ENCODE measurements at regions not wholly inside any gene's neighbourhood (a gene's known extent, or its start where the extent isn't known, plus 50 kb on each side); places are given as distances from the start of the nearest gene placed in this dataset.

DNA sequence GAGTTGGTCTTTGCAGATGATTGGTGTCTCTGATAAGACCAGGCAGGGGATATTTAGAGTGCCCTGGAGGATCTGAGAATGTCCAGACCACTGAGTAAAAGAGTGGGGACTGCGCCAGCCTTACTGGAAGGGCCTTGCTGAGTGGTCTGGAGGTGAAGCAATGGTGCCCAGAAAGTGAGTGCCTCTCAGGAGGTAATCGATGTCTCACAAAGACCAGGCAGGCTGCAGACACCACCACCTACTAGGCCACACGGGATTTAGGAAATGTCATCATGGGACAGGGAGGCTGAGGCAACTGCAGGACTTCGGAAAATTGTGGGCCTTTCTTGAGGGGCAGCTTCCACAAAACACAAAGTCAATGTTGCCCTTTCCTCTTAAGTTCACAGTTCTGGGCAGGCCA lies 57.2 kb upstream of the STEAP1B start:
- Histone ChIP-seq H3K27me3 (replicated peaks; ENCODE audit: control insufficient read depth, insufficient read depth, low read length) (no peaks in the 10 kb centered on the region), H3K4me3 (replicated peaks; ENCODE audit: low read depth, low read length) (no peak overlapping the region), H3K36me3 (ENCODE audit: control insufficient read depth, insufficient read depth, low read length) (no peaks in the 10 kb centered on the region)
- no peak for DNase-seq (ENCODE audit: extremely low read depth, insufficient read length)
- TF ChIP-seq, protein P1, sequence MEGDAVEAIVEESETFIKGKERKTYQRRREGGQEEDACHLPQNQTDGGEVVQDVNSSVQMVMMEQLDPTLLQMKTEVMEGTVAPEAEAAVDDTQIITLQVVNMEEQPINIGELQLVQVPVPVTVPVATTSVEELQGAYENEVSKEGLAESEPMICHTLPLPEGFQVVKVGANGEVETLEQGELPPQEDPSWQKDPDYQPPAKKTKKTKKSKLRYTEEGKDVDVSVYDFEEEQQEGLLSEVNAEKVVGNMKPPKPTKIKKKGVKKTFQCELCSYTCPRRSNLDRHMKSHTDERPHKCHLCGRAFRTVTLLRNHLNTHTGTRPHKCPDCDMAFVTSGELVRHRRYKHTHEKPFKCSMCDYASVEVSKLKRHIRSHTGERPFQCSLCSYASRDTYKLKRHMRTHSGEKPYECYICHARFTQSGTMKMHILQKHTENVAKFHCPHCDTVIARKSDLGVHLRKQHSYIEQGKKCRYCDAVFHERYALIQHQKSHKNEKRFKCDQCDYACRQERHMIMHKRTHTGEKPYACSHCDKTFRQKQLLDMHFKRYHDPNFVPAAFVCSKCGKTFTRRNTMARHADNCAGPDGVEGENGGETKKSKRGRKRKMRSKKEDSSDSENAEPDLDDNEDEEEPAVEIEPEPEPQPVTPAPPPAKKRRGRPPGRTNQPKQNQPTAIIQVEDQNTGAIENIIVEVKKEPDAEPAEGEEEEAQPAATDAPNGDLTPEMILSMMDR (IDR thresholded peaks at IDR 0.05; ENCODE audit: insufficient read depth, low read length, poor library complexity, severe bottlenecking): no peak

DNA sequence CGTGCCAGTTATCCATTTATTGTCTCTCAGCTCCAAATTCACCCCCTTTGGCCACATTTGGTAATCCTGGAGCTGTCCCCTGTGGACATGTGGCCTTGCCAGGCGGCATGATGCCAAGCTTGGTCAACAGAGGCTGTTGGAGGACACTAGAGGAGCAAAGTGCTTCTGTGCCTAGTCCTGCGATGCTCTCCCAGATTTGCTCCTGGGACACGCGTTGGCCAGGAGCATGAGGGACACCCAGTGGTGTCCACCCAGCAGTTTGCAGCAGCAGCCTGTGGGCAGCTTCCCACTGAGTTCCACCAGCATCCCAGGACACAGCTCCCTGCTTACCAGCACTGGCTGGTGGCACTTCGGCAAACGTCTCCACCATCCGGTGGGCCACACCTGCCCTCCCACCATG lies 55.5 kb upstream of the STEAP1B start:
- TF ChIP-seq, protein P1 (IDR thresholded peaks at IDR 0.05; ENCODE audit: insufficient read depth, low read length, poor library complexity, severe bottlenecking): no peak
- Histone ChIP-seq H3K27me3 (replicated peaks; ENCODE audit: control insufficient read depth, insufficient read depth, low read length) (no peaks in the 10 kb centered on the region), H3K36me3 (ENCODE audit: control insufficient read depth, insufficient read depth, low read length) (no peaks in the 10 kb centered on the region), H3K4me3 (replicated peaks; ENCODE audit: low read depth, low read length) (no peak overlapping the region)
- DNase-seq (ENCODE audit: extremely low read depth, insufficient read length): no peak

DNA sequence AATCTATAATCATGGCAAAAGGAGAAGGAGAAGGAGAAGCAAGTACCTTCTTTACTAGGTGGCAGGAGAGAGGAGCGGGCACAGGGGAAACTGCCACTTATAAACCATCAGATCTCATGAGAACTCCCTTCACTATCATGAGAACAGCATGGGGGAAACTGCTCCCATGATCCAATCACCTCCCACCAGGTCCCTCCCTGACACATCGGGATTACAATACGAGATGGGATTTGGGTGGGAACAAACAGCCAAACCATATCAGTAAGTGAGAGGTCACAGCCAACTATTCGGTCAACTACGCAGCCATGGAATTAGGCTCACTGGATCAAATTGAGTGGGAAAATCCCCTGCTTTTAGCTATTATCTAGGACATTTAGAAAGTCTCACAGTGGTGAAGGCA lies 54.2 kb upstream of the STEAP1B start:
- TF ChIP-seq, protein P1 (IDR thresholded peaks at IDR 0.05; ENCODE audit: insufficient read depth, low read length, poor library complexity, severe bottlenecking): no peak
- no peaks in the 10 kb centered on the region; the same call in 1 of the 2 replicates for H3K27me3 ChIP-seq (replicated peaks; ENCODE audit: control insufficient read depth, insufficient read depth, low read length)
- no peak for DNase-seq (ENCODE audit: extremely low read depth, insufficient read length)
- H3K36me3 ChIP-seq (ENCODE audit: control insufficient read depth, insufficient read depth, low read length): no peaks in the 10 kb centered on the region
- no peak overlapping the region for H3K4me3 ChIP-seq (replicated peaks; ENCODE audit: low read depth, low read length)

DNA sequence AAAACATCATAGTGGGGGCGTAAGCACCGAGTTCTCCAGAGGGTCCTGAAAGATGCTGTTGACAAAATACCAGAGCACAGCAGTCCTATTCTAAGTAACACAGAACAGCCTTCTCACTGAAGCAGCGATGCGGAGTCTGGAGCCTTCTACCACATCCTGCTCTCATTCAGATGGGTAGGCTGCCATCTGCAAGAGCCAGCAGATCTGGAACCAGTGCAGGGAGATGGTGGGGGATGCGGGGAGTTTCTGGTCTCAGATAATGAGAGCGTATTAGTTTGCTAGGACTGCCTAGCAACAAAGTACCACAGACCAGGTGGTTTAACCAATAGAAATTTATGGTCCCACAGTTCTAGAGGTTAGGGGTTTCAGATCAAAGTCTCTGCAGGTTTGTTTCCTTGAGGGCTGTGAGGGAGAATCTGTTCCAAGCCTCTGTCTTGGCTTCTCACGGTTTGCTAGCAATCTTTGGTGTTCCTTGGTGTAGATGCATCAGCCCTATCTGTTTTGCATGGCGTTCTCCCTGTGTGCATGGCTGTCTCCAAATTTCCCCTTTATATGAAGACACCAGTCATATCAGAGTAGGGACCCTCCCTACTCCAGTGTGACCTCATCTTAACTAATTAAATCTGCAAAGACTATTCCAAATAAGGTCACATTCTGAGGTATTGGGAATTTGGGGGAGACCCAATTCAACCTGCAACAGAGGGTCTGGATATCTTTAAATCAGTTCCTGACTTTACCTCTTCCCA lies 52.0 kb upstream of the STEAP1B start:
- peak; percentile 55 for DNase-seq (ENCODE audit: extremely low read depth, insufficient read length)
- H3K27me3 ChIP-seq (replicated peaks; ENCODE audit: control insufficient read depth, insufficient read depth, low read length): no peaks in the 10 kb centered on the region; the same call in 1 of the 2 replicates
- H3K4me3 ChIP-seq (replicated peaks; ENCODE audit: low read depth, low read length): no peak overlapping the region
- TF ChIP-seq, protein P1 (IDR thresholded peaks at IDR 0.05; ENCODE audit: insufficient read depth, low read length, poor library complexity, severe bottlenecking): no peak
- H3K36me3 ChIP-seq (ENCODE audit: control insufficient read depth, insufficient read depth, low read length): no peaks in the 10 kb centered on the region

DNA sequence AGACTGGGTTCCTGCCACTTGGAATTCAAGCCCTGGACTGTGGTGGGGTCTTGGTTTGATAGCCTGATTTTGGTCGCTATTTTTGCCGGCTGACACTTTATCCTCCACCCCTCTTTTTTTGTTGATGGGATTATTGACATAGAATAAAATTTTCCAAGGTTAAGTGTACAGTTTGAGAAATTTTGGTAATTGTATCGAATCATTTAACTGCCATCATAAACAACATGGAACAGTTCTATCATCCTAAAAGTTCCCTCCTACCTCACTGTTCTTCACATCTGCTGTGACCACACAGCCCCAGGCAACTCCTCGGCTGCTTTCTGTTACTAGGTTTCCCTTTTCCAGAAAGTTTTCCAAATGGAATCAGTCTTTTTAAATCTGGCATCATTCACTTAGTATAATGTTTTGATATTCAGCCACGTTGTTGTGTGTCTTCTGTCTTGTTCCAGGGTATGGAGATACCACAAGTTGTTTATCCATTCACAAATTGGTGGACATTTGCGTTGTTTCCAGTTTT lies 50.6 kb upstream of the STEAP1B start:
- DNase-seq (ENCODE audit: extremely low read depth, insufficient read length): no peak
- no peak overlapping the region for H3K4me3 ChIP-seq (replicated peaks; ENCODE audit: low read depth, low read length)
- no peaks in the 10 kb centered on the region; the same call in 1 of the 2 replicates for H3K27me3 ChIP-seq (replicated peaks; ENCODE audit: control insufficient read depth, insufficient read depth, low read length)
- TF ChIP-seq, protein P1 (IDR thresholded peaks at IDR 0.05; ENCODE audit: insufficient read depth, low read length, poor library complexity, severe bottlenecking): no peak
- H3K36me3 ChIP-seq (ENCODE audit: control insufficient read depth, insufficient read depth, low read length): no peaks in the 10 kb centered on the region
